GM18508 (cell line): ENCODE measurements at regions not wholly inside any gene's neighbourhood (a gene's known extent, or its start where the extent isn't known, plus 50 kb on each side); places are given as distances from the start of the nearest gene placed in this dataset.
"Not testable (repeated sequence)": the region's sequence is repeated elsewhere in the genome, so short reads cannot be mapped to it uniquely, and the experiment has no call there.

Source experiments
- ATAC-seq: cut with Tn5 transposase; IDR thresholded peaks from one replicate; pipeline ENCODE4 v1.9.1; 2021; ENCODE audit warnings: moderate number of reproducible peaks; ENCODE audit not compliant: insufficient read depth, unreplicated experiment

- no peak for ATAC-seq
These were observed 679.2 kb downstream of the TENT5A start for GRCh38 chr6:81073318-81073717.

- ATAC-seq = no peak
These were observed 681.4 kb downstream of the TENT5A start for GRCh38 chr6:81071121-81071520.

- ATAC-seq = no peak
These were observed 685.4 kb downstream of the TENT5A start for GRCh38 chr6:81067057-81067456.

- ATAC-seq = no peak
These were observed 688.6 kb downstream of the TENT5A start for GRCh38 chr6:81063891-81064290.

GRCh38 chr6:81054036-81054435 lies 698.4 kb downstream of the TENT5A start:
- no peak for ATAC-seq

GRCh38 chr6:81051952-81052351 lies 700.5 kb downstream of the TENT5A start:
- no peak for ATAC-seq

- no peak for ATAC-seq
These were observed 702.9 kb downstream of the TENT5A start for GRCh38 chr6:81049425-81050042.

GRCh38 chr6:81031416-81031815 lies 721.1 kb downstream of the TENT5A start:
- no peak for ATAC-seq

- no peak for ATAC-seq
These were observed 726.4 kb downstream of the TENT5A start for GRCh38 chr6:81026041-81026553.

- no peak for ATAC-seq
These were observed 728.8 kb downstream of the TENT5A start for GRCh38 chr6:81023709-81024108.

GRCh38 chr6:81023007-81023582 lies 729.4 kb downstream of the TENT5A start:
- no peak for ATAC-seq

- not testable (repeated sequence) for ATAC-seq
These were observed 734.9 kb downstream of the TENT5A start for GRCh38 chr6:81017586-81017985.

- ATAC-seq = no peak
These were observed 748.6 kb downstream of the TENT5A start for GRCh38 chr6:81003894-81004293.

- ATAC-seq = no peak
These were observed 749.3 kb downstream of the TENT5A start for GRCh38 chr6:81003156-81003555.

- no peak for ATAC-seq
These were observed 750.4 kb downstream of the TENT5A start for GRCh38 chr6:81002126-81002525.

GRCh38 chr6:80991316-80991715 lies 761.2 kb downstream of the TENT5A start:
- ATAC-seq = no peak

- no peak for ATAC-seq
These were observed 763.6 kb downstream of the TENT5A start for GRCh38 chr6:80988892-80989291.

GRCh38 chr6:80988286-80988685 lies 764.2 kb downstream of the TENT5A start:
- no peak for ATAC-seq

GRCh38 chr6:80981226-80981625 lies 771.3 kb downstream of the TENT5A start:
- ATAC-seq = not testable (repeated sequence)

GRCh38 chr6:80976336-80976735 lies 776.1 kb downstream of the TENT5A start:
- no peak for ATAC-seq

- no peak for ATAC-seq
These were observed 777.9 kb downstream of the TENT5A start for GRCh38 chr6:80974579-80974978.

GRCh38 chr6:80969439-80969838 lies 783.0 kb downstream of the TENT5A start:
- ATAC-seq = no peak
